ENCODE measurements at regions not wholly inside any gene's neighbourhood (a gene's known extent, or its start where the extent isn't known, plus 50 kb on each side); places are given as distances from the start of the nearest gene placed in this dataset.

- no peak for DNase-seq (ENCODE audit: low spot score)
Observed at GRCh38 chrX:128335671-128336070, 283.5 kb upstream of the ACTRT1 start.

DNA sequence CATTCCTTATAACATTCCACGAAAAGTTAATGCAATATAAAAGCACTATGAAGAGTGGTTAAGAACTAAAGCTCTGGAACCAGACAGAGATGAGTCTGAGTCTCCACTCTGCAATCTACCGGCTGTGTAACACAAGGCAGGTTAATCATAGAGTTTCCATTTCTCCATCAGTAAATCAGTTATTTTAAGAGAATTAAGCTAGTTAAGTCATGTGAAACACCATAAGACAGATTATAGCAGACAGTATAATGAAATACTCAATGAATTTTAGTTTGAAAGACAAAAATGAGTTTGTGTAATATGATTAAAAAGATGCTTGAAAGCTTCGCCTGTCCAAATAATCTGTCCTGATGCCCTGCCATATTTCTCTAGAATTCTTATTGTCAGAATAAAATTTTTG is 282.6 kb upstream of the ACTRT1 start:
- DNase-seq (ENCODE audit: low spot score) = no peak

GRCh38 chrX:128310912-128311311 is 258.7 kb upstream of the ACTRT1 start:
- no peak for DNase-seq (ENCODE audit: low spot score)

DNA sequence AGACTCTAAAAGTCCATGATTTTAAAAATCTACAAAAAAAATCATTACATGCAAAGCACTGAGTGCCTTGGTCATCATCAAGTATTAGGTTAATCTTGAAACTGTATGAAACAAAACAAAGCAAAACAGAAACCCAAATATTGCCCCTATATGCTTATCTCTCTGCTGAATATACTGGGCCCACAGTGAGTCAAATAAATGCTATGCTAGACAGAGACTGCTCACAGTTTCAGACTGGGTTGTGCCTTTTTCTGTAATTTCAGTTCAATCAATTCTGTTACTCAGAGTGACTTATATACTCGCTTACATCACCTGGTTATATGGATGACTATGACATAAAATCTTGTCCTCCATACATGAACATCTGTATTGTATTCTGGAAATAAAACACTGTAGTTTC is 257.1 kb upstream of the ACTRT1 start:
- DNase-seq (ENCODE audit: low spot score) = no peak

DNA sequence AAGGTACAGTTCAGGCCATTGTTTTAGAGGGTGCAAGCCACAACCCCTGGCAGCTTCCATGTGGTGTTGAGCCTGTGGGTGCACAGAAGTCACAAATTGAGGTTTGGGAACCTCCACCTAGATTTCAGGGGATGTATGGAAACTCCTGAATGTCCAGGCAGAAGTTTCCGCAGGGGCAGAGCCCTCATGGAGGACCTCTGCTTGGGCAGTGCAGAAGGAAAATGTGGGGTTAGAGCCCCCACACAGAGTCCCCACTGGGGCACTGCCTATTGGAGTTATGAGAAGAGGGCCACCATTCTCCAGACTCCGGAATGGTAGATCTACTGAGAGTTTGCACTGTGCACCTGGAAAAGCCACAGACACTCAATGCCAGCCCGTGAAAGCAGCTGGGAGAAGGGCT is 242.0 kb upstream of the ACTRT1 start:
- no peak for DNase-seq (ENCODE audit: low spot score)

DNA sequence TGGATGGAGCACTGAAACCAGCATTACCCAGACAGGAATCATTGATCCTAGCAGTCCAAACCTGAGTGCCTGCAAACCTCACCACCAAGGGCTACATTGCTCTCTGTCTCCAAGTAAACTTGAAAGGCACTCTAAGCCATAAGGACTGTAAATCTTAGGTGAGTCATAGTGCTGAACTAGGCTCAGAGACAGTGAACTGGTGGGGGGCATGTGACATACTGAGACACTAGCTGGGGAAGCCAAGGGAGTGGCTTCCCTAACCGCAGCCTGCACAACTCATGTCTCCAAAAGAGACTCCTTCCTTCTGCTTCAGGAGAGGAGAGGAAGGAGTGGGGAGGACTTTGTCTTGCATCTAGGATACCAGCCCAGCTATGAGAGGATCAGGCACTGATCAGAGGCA is 235.5 kb upstream of the ACTRT1 start:
- no peak for DNase-seq (ENCODE audit: low spot score)

GRCh38 chrX:128250621-128251020 is 198.4 kb upstream of the ACTRT1 start:
- DNase-seq (ENCODE audit: low spot score) = no peak

DNA sequence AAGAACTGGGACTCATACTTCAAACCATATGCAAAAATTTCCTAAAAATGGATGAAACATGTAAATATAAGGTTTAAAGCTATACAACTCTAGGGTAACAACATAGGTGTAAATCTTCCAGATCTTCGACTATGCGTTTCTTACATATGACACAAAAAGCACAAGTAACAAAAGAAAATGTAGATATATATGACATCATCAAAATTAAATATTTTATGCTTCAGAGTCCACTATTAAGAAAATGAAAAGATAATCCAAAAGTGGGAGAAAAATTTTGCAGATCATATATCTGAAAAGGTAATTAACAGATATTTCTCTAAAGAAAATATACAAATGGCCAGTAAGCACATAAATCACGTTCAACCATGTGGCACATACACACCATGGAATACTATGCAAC is 164.2 kb upstream of the ACTRT1 start:
- no peak for DNase-seq (ENCODE audit: low spot score)

DNA sequence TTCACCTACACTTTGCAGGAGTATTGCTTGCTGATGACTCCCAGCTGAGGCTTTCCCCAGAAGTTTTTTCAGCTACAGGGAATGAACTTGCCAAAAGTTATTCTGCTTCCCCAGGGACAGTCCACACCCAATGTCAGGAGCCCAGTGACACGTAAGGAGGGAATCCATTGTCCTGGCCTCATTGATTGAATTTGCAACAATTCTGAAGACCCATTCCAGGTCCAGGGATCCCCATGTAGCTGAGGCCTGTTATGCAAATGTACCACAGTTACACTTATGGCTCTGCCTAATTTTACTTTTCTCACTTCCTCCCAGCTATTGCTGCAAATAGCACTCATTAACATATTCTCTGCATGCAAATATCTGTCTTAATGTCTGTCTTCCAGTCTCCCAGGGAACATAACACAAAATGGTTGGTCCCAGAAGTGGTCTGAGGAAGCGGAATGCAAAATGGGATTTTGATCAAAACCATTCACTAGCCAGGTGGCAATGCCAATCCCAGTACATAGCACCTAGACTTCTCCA is 113.7 kb upstream of the ACTRT1 start:
- DNase-seq (ENCODE audit: low spot score) = no peak

- no peak for DNase-seq (ENCODE audit: low spot score)
Observed at GRCh38 chrX:128156204-128156603, 104.0 kb upstream of the ACTRT1 start.

DNA sequence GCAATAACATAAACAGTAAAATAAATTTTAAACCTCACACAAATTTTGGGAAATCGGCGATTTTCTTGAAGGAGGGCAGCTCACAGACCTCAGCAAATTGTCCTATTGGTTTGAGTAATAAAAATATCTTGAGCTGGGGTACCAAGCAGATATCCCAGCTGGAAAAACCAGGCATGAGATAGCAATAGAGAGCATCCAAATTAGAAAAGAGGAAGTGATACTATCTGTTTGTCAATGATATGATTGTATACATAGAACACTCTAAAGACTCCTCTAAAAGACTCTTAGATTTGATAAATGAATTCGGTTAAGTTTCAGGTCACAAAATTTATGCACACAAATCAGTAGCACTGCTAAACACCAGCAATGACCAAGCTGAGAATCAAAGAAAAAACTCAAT is 90.5 kb upstream of the ACTRT1 start:
- DNase-seq (ENCODE audit: low spot score) = no peak

- DNase-seq (ENCODE audit: low spot score) = no peak
Observed at GRCh38 chrX:128106630-128107029, 54.4 kb upstream of the ACTRT1 start.

DNA sequence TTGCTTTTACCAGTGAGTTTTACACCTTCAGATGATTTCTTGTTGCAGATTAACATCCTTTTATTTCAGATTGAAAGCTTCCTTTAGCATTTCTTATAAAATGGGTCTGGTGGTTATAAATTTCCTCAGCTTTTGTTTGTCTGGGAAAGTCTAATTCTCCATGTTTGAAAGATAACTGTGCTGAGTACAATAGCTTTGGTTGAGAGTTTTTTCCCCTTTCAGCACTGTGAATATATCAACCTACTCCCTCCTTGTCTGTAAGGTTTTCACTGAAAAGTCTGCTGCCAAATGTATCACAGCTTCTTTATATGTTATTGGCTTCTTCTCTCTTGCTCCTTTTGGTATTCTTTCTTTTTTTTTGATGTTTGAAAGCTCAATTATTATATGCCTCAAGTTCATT is 53.5 kb upstream of the ACTRT1 start:
- no peak for DNase-seq (ENCODE audit: low spot score)
